ENCODE measurements at regions not wholly inside any gene's neighbourhood (a gene's known extent, or its start where the extent isn't known, plus 50 kb on each side); places are given as distances from the start of the nearest gene placed in this dataset.
"Not testable (repeated sequence)": the region's sequence is repeated elsewhere in the genome, so short reads cannot be mapped to it uniquely, and the experiment has no call there.

DNA sequence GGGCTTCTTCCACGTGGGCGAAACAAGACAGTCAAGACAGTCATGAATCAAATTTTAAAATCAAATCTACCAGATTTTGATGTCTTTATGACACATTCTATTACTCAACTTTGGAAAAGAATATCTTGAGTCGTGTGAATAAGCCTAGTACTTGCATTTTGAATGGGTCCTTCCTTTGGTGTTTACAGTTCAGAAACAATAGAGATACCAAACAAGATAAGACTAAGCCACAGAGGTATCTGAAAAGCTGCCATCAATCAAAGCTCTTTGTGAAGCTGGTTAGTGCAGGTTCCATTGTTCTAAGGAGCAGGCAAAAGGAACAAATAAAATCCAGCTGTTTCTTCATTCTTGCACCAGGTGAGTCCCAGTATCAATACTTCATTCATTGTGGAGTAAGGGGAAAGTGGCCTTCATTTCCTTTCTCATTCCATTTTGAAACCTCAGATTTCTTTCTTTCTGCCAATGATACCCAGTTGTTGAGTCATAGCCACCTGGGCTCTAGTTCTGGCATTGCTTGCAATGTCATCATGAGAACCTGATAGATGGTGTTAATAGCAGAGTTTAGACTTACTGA, 151.7 kb upstream of the L3MBTL4 start:
- H3K9me3 Mint-ChIP-seq (ENCODE audit: unreplicated experiment) = no peaks in the 10 kb centered on the region
- H3K27me3 Mint-ChIP-seq (ENCODE audit: unreplicated experiment) = peaks cover 40% of the 10 kb centered on the region
- DNase-seq (ENCODE audit: extremely low spot score, unreplicated experiment) = no peak
- no peak for TF ChIP-seq CTCF (IDR thresholded peaks at IDR 0.05)
- H3K36me3 Mint-ChIP-seq (ENCODE audit: unreplicated experiment) = no peaks in the 10 kb centered on the region
- H3K27ac Mint-ChIP-seq (ENCODE audit: unreplicated experiment) = no peak overlapping the region
- H3K4me1 Mint-ChIP-seq (ENCODE audit: unreplicated experiment) = no peaks in the 10 kb centered on the region
- no peak overlapping the region for H3K4me3 Mint-ChIP-seq (ENCODE audit: unreplicated experiment)

DNA sequence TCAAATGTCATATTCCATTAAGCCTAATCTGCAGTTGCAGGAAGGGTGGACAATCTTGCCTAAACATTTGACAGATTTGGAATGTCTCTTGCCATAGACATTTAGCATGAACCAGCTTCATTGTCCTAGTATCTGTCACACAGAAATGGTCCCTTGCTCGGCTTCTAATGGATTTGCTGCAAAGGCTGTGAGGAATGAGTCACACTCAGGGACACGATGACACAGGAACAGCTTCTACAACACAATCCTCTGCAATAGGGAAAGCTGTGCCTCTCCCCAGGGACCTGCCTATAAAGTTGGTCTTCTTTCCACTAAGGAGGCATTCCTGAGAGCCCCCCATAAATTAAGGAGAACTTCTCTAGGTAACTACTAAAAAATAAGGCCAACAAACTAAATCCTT, 155.1 kb upstream of the L3MBTL4 start:
- Mint-ChIP-seq H3K4me3 (ENCODE audit: unreplicated experiment) (no peak overlapping the region), H3K4me1 (ENCODE audit: unreplicated experiment) (no peaks in the 10 kb centered on the region), H3K27me3 (ENCODE audit: unreplicated experiment) (peaks cover 40% of the 10 kb centered on the region), H3K36me3 (ENCODE audit: unreplicated experiment) (no peaks in the 10 kb centered on the region), H3K27ac (ENCODE audit: unreplicated experiment) (no peak overlapping the region), H3K9me3 (ENCODE audit: unreplicated experiment) (no peaks in the 10 kb centered on the region)
- no peak for TF ChIP-seq CTCF (IDR thresholded peaks at IDR 0.05)
- no peak for DNase-seq (ENCODE audit: extremely low spot score, unreplicated experiment)

DNA sequence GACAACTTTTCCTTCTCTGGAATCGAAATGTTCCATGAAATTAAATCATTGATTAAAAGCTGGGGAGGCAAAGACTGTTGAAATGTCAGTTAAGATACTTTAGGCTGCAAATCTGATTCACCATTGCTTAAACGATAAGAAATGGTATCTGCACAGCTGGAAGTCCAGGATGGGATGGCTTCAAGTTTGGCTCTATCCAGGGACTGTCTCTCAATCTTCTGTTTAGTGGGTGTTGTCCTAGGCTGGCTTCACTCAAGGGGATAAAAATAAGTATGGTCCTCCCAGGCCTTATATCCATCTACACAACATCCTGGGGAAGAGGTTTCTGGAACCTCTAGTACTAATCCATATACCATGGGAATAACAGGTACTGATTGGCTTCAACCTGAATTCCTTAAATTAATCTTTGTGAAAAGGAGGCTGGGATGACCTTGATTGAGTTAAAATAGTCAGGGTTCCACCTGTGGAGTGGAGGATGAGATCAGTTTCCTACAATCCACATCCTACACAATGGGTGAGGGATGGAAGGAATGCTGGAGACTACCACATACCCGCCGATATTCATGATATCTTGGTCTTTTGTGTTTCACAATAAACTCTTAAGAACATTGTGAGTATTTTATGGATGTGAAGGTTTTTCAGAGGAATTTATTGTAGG, 156.0 kb upstream of the L3MBTL4 start:
- H3K27me3 Mint-ChIP-seq (ENCODE audit: unreplicated experiment) = peaks cover 39% of the 10 kb centered on the region
- no peaks in the 10 kb centered on the region for H3K9me3 Mint-ChIP-seq (ENCODE audit: unreplicated experiment)
- H3K4me1 Mint-ChIP-seq (ENCODE audit: unreplicated experiment) = no peaks in the 10 kb centered on the region
- no peak for DNase-seq (ENCODE audit: extremely low spot score, unreplicated experiment)
- no peak for TF ChIP-seq CTCF (IDR thresholded peaks at IDR 0.05)
- H3K36me3 Mint-ChIP-seq (ENCODE audit: unreplicated experiment) = no peaks in the 10 kb centered on the region
- H3K4me3 Mint-ChIP-seq (ENCODE audit: unreplicated experiment) = no peak overlapping the region
- H3K27ac Mint-ChIP-seq (ENCODE audit: unreplicated experiment) = no peak overlapping the region

DNA sequence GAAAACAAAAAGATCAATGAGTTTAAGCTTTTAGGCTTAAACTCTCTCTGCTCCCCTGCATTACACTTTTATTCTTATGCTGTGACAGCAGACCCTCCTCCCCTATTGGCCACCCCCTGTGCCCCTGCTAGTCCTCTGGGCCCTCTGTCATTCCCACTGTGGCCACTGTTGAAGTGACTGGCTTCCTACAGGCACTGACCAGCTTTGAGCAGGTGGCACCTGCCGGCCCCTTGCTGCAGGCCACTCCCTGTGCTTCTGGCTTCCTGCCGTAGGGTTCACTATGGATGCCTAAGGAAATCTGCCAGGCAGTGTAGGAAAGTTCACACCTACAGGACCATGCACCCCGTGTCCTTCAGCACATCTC, 156.5 kb upstream of the L3MBTL4 start:
- Mint-ChIP-seq H3K4me3 (ENCODE audit: unreplicated experiment) (no peak overlapping the region), H3K9me3 (ENCODE audit: unreplicated experiment) (no peaks in the 10 kb centered on the region), H3K4me1 (ENCODE audit: unreplicated experiment) (no peaks in the 10 kb centered on the region), H3K27me3 (ENCODE audit: unreplicated experiment) (peaks cover 38% of the 10 kb centered on the region), H3K27ac (ENCODE audit: unreplicated experiment) (no peak overlapping the region), H3K36me3 (ENCODE audit: unreplicated experiment) (no peaks in the 10 kb centered on the region)
- no peak for TF ChIP-seq CTCF (IDR thresholded peaks at IDR 0.05)
- DNase-seq (ENCODE audit: extremely low spot score, unreplicated experiment) = no peak

DNA sequence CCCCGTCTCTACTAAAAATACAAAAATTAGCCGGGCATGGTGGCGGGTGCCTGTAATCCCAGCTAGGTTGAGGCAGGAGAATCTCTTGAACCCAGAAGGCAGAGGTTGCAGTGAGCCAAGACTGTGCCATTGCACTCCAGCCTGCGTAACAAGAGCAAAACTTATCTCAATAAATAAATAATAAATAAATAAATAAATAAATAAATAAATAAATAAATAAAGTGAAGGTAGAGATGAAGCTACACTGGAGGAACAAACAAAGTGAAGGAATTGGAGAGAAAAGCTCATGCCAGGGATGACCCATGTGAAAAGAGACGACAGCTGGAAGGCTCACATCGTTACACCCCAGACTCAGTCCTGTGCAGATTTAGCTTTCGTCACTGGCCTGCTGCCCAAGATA, 157.3 kb upstream of the ARHGAP28 start:
- H3K27ac Mint-ChIP-seq (ENCODE audit: unreplicated experiment); H3K36me3 Mint-ChIP-seq (ENCODE audit: unreplicated experiment); H3K4me3 Mint-ChIP-seq (ENCODE audit: unreplicated experiment); DNase-seq (ENCODE audit: extremely low spot score, unreplicated experiment); H3K9me3 Mint-ChIP-seq (ENCODE audit: unreplicated experiment); H3K4me1 Mint-ChIP-seq (ENCODE audit: unreplicated experiment): not testable (repeated sequence)
- H3K27me3 Mint-ChIP-seq (ENCODE audit: unreplicated experiment) = peaks cover 32% of the 10 kb centered on the region
